ENCODE measurements at regions not wholly inside any gene's neighbourhood (a gene's known extent, or its start where the extent isn't known, plus 50 kb on each side); places are given as distances from the start of the nearest gene placed in this dataset.

DNA sequence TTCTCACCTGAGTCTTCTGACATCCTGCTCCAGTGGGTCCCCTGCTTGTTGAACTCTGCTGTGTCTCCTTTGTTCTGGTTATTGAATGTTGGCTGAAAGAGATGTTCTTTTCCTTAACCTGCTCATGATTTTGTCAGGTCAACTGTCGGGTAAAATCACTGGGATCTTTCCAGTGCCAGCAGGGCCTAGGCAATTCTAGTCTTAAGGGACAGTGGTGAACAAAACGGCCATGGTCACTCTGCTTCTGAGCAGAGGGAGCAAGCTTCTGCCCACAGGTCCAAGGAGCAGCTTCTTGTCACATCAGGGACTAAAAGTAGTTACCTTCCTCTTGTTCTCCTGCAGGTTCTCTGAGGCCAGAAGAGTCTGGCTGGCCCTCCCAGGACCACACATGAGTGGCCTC lies 65.6 kb downstream of the SEC61B start:
- TF ChIP-seq, protein P1, sequence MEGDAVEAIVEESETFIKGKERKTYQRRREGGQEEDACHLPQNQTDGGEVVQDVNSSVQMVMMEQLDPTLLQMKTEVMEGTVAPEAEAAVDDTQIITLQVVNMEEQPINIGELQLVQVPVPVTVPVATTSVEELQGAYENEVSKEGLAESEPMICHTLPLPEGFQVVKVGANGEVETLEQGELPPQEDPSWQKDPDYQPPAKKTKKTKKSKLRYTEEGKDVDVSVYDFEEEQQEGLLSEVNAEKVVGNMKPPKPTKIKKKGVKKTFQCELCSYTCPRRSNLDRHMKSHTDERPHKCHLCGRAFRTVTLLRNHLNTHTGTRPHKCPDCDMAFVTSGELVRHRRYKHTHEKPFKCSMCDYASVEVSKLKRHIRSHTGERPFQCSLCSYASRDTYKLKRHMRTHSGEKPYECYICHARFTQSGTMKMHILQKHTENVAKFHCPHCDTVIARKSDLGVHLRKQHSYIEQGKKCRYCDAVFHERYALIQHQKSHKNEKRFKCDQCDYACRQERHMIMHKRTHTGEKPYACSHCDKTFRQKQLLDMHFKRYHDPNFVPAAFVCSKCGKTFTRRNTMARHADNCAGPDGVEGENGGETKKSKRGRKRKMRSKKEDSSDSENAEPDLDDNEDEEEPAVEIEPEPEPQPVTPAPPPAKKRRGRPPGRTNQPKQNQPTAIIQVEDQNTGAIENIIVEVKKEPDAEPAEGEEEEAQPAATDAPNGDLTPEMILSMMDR (IDR thresholded peaks at IDR 0.05; ENCODE audit: low read length), result no peak
- no peak for TF ChIP-seq EZH2 (IDR thresholded peaks at IDR 0.05; ENCODE audit: borderline replicate concordance, low read length)
